ENCODE measurements at regions not wholly inside any gene's neighbourhood (a gene's known extent, or its start where the extent isn't known, plus 50 kb on each side); places are given as distances from the start of the nearest gene placed in this dataset.
"Not testable (repeated sequence)": the region's sequence is repeated elsewhere in the genome, so short reads cannot be mapped to it uniquely, and the experiment has no call there.

DNA sequence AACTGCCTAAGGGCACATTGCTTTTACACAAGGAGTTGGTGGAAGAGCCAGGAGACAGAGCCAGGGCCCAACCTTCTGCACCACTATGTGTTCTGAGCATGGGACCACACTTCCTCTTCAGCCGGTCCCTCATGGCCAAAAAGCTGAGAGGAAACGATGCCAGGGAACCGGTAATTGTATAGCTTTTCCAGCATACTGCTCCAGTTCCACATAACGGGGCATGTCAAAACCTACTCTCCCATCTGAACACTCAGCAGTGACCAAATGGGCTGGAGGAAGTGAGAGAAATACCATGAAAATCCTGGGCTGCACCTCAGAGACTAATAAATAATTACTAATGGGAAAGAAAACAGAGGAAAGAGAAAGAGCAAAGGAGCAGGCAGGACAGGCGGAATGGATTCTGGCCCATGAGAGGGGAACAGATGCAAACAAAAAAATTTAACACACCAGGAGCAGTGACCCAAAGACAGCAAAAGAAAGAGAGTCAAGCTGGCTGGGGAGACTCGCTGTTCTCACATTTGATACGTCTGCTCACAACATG, 52.0 kb upstream of the BMP2 start:
- no peak for DNase-seq (ENCODE audit: low read depth)

DNA sequence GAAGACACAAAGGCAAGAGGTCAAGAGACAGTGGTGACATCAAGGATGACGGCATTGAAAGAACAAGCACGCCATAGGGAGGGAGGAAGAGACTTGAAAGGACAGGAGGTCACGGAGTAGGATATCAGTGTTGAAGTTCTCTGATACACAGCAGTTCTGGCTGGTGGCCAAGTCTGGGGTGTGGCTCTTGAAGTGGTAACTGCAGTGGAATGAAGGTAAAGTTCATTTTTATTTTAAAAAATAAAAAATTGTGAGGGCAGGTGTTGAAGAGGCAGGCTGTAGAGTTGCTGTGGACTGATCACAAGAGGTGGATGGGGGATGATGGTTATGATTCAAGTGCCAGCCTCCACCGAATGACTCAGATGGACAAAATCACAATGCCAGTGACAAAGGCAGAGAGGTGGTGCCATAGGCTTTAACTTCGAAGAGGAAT, 53.2 kb upstream of the BMP2 start:
- no peak for DNase-seq (ENCODE audit: low read depth)

DNA sequence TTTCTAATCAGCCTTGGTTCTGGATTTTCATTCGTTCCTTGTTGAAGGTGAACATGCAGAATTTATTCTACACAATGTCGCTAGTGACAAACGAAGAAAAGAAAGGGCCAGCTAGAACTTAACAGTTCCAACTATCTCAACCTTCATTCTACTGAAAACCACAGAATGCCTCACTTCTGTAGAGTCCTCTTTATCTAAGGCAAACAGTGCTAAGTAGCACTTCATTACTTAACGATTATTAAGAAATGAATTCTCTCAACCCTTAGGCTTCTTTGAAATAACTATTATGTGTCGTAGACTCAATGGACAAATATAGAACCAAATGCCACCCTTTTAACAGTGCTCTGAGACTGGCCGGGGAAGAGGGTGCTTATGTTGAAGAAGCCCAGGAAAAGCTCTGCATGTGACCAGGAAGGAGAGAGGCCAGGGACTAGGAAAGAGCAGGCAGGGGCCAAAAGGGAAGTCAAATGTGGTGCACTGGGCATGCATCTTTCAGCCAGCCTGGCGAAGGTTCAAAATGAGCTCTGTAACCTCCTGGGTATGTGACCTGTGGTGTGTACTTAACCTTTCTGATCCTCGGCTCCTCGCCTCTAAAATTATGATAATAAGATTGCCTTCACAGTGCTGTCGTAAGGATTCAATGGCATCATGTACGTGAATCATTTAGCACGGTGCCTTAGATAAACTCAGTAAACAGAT, 55.4 kb upstream of the BMP2 start:
- DNase-seq (ENCODE audit: low read depth): no peak

DNA sequence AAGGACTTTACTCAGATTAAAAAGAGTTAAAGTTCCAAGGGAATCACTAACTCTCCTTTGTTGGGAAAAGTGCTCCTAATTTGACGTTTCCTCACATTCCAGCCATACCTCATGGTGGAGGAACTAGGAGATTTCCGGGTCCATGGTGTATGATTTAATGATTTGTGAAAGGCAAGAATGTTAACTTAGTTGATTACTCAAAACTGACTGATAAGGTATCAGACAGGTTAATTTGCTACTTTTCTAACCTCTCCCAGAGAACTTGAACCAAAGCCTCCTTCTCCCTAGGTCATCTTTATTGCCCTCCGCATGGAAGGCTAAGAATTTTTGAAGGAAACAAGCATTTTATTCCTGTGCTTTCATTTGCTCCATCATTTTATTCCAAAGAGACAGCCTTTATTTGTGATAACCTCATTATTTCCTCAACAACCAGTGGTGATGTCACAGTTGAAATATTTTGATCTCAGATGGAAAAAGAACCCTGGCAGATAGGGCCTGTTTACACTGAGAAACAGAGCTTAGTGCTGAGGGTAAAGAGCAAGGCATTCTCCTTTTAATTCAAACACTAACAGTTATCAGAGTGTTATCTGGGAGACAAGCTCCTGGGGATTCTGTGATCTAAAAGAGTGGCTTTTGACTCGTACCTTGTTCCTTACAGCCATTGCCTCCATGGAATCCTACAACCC, 57.4 kb upstream of the BMP2 start:
- DNase-seq (ENCODE audit: low read depth): no peak

DNA sequence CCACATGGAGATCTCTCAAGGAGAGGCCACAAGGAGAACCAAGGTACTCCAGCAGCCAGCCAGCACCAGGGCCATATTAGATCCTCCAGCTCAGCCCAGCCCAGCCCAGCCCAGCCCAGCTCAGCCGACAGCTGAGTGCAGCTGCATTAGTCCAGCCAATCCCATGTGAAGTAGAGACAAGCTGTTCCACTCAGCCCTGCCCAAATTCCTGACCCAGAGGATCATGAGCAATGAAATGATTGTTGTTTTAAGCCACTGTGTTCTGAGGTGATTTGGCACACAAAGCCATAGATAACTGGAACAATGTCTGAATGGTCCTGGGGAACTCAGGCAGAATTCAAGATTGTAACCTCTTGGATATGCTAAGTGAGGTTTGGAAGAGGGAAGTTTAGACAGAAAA, 59.5 kb upstream of the BMP2 start:
- DNase-seq (ENCODE audit: low read depth): no peak

DNA sequence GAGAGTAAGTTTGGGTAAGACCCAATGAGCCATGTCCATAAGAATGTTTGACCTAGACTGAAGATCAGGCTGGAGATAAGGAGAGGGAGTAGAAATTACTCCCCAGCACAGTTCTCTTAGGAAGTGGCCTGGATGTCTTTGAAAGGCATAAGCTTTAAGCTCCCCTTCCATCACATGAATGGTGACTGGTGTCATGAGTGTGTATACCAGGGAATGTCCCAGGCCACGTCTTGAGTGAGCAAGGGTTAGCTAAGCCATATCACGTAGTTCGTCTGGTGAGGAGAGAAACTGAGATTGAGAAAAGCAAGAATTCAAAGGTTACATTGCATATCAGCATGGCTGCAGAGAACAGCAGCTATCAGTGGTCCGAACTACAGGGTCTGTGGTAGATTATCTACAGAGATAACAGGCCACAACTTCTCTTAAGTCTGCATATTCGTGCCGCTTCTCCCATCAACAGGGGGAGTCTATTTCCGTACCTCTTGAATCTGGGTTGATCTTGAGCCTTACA, 60.1 kb upstream of the BMP2 start:
- no peak for DNase-seq (ENCODE audit: low read depth)

DNA sequence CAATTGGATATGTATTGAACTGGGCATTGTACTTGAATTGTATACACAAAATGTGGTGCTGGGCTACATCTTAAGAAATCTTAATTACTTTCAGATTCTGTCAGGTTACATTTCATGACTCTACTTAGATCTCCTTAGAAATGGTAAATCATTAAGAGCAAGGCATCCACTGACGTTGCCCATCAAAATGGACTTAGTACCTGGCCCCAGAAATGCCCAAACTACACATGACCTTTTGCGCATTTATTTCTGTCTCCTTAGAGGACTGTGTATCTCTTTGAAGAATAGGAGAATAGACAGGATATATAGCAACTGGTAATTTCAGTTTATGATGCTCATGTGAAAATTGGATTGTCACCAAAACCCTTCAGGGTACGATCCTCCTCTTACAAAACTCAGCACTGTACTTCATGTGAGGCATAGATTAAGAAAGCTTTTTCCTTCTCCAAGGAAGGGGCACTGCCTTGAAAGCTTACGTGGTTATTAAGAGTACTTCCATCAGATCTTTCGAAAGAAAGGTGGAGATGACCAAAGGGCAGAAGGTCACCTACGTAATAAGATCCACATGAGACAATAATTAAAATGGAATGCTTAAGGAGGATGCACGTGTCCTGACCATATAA, 61.4 kb upstream of the BMP2 start:
- no peak for DNase-seq (ENCODE audit: low read depth)

DNA sequence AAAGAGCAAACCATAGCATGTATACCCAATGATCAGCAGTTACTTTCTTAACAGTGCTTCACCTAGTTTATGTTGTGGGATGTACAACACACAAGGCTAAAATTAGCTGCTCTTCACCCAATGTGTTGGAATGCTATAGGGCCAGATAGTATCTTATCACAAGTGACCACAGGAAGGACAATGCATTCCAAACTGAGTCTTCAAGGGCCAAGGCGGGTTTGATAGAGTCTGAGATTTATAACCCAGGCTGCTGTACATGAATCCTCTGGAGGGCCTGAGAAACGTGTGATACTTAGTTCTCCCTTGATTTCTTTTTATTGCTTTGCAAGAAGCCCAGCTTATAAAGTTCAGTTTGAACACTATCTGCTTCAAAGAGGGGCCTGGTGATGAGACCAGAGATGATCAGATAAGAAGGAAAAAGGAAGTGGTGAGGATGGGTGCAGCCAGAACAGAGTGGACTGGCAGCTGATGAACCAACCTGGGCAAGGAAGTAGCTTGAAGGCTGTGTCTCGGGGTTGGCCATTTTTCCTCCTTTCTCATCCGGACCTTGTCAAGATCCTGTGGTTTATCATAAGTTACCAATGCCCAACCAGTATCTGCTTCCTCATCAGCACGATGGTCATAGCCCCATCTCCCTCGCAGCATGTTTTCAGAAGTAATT, 62.2 kb upstream of the BMP2 start:
- DNase-seq (ENCODE audit: low read depth): no peak

DNA sequence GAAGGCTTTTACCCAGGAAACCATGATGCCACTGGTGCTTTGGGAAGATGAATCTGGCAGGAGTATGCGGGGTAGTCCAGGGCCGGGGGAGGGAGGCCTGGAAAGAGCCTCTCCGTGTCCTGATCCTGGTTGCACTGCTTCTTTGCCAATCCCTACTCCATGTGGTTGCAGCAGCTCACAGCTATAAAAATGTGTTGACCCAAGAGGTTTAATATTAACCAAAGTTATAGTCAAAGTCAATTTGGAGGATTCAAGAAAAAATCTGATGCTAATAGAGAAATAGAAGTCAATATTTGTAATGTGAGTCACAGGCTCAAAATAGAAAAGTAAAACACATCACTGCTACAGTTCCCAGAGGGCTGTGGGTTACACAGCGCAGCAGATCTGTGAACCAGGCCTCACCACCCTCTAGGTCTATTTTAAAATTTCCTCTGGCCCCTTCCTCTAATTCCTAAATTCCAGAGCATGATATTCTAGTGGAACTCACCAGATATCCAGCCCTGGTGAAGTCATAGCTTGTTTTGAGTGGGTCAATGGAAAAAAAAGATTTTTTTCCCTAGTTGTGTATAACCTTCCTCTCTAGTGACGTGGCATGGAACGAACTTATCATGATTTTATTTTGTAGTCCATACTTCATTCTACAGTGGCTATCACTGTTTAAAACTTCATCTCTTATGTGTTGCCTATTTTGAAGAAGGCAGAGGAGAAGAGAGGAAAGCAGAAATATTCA, 63.2 kb upstream of the BMP2 start:
- no peak for DNase-seq (ENCODE audit: low read depth)

DNA sequence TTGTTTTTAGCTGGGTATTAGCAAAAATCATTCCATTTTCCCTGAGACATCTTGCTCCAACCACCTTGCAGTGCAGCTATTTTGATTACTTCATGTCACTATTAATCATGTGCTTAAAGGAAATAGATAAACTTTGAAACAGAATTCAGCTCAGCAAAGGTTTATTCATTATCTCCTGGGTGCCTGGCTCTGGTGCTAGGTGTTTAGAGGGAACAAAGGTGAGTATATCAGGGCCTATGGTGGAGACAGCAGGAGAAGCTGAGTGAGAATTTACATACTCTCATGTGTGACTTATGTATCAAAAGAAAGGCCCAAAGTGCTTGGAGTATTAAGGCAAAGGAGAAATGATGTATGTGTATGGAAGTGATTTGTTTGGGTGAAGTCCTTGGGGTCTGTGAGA, 63.8 kb upstream of the BMP2 start:
- DNase-seq (ENCODE audit: low read depth): no peak

DNA sequence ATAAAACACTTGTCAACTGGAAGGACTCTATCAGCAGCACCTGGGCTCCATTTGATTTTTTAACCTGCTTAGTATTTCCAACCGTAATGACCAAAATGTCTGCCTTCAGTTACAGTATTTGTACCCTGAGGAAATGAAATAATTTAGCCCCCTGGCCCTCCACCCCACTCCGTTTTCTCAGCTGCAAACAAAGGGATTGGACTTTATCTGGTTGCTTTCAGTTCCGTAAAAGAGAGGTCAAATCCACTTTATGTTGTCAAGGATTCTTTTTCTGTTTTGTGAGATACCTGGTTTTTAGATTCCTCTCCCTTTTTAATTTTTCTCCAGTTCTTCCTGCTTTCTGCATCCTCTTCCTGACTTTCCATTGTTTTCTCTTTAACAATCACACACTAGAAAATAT, 64.4 kb upstream of the BMP2 start:
- DNase-seq (ENCODE audit: low read depth): no peak

DNA sequence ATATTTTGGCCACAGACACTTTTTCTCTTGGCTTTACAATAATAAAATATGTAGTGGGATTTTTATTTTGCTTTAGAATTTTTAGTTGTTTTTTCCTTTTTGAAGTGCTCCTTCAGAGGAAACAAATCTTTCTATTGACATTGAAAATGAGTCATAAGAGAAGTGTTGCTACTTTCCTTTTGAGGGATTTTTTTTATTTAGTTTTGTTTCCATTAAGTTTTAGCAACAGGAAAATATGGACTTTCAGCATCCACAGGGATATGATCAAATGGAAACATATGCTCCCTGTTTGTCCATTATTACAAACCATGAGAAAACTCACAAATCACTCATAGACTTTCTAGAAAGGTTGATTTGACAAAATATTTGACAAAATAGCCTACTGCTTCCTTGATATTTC, 65.3 kb upstream of the BMP2 start:
- DNase-seq (ENCODE audit: low read depth): no peak

DNA sequence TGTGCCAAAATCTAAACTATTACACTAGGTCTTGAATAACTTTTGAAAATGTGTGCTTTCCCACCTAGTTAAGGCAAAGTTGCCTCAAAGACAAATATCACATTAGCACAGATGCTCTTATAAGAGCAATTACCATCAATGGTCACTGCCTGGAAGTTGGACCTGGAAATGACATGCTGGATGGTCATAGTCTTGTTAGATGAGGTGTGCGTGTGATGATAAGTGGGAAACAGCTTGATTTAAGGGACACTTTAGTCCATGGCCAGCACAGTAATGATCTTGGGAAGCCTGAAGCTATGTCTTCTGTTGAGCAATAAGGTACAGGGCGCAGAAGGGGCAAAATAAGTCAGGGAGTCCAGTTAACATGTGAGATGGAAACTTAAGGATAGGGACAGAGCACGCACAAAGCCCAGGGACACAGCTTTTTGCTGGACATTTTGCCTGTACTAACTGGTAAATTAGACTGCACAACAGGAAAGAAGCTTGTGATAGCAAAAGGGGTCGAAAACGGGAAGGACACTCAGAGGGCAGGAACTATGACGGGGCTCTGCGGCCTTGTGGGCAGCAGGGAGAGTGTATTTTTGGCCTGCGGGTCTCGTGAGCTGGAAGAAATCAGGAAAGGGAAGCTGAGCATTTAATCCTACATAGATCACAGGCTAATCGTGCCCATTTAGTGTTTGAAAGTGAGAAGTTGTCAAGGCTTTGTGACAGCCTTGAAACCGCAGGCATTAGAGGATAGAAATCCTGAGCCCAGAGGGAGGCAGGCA, 66.7 kb upstream of the BMP2 start:
- DNase-seq (ENCODE audit: low read depth): no peak

DNA sequence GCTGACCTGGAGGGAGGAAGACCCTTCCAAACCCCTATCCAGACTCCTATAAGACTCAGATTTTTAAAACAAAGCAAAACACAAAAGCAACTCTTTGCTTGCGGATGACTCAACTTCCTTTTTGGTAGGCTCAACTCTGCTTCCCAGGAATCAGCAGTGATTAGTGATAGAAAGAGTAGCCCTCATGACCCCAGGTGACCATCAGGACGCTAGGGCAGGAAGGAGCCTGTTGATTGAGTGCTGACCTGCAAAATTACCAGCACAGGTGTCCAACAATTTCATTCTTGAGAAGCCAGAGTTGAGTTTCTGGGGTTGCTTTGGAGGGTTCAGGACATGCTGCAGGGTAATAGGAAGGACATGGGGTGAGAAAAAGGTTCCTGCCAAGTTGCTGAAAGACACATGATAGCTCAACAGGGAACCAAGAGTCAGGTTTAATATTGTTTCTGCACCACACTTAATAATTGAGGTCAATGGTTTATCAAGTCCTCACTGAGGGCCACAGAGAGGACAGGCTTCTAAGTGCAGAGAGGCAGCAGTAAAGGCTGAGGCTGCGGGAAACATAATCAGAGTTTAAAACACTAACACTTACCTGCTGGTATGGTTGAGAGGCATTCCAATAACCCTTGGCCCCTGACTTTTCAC, 67.4 kb upstream of the BMP2 start:
- DNase-seq (ENCODE audit: low read depth): no peak

DNA sequence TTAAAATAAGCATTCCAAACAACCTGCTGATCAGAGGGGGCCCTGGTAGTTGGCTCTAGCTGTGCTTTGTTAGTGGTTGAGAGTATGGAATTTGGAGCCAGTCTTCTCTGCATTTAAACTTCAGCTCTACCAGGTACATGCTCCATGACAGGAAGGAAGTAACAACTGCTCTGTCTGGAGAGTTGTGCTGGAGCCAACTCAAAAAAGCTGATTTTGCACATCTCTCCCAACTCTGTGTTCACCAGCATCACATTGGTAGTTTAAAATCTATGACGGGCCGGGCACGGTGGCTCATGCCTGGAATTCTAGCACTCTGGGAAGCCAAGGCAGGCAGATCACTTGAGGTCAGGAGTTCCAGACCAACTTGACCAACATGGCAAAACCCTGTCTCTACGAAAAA, 68.8 kb upstream of the BMP2 start:
- no peak for DNase-seq (ENCODE audit: low read depth)

DNA sequence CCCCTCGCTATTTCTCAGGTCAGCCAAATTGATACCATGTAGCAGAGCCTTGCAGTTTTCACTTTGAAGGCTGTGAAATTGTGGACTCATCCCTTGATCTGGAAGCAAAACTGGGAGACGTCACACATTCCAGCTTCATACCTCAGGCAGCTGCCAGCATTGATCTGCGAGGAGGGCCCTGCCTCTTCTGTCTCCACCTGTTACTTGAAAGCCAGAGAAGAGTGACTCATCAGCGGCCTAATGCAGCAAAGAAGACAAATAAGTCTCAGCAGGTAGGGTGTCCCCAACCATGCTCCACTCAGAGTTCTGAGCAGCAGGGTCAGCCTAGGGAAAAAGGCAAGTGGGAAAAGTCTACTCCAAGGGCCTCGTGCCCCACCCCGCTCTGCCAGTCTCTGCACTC, 69.4 kb upstream of the BMP2 start:
- no peak for DNase-seq (ENCODE audit: low read depth)

DNA sequence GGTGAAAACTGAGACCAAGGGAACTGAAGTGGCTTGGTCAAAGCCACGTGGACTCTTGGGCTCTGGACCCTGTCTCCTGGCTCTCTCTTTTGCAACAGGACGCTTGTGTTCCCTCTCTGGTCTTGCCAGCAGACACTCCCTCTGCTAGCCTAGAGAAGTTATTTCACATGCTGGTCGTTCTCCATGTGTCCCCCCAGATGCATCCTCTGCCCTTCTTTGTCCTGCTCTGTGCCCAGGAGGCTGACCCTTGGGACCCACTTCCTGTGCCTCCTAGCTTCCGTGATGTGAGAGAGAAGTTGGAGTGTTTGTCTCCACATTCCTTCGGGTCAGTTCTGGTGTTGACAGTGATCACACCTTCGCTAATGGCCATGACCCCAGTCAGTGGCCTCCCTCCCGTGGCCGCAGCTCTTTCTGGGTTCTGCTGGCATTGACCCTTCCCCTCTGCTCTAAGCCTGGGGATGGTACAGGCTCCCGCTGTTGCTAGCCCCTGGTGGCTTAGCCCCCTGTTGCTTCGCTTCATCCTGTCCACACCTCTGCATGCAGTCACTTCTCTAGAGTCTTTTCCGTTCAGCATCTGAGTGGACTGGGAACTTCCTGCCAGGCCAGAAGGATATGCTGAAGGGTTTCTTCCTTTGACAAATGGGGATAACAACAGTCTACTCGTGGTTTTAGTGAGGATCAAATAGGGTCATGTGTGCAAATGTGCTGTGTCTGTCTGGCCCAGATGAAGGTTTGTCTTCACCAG, 70.1 kb upstream of the BMP2 start:
- no peak for DNase-seq (ENCODE audit: low read depth)

DNA sequence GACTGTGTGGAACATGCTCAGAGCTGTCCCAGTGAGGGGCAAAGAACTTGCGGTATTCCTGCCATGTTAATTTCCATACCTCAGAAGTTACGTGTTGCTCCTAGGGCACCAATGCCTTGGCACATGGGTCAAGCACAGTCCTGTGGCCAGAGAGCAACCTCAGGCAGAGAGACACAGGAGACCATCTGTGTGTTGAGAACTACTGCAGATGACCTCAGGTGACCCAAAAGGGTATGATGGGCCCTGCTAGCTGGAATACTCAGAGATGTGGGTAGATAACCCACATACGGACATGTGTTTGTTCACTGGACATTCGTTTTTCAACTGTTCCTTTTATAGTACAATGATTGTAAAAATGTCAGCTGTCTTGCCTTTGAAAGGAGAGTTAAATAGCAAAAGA, 71.5 kb upstream of the BMP2 start:
- no peak for DNase-seq (ENCODE audit: low read depth)

DNA sequence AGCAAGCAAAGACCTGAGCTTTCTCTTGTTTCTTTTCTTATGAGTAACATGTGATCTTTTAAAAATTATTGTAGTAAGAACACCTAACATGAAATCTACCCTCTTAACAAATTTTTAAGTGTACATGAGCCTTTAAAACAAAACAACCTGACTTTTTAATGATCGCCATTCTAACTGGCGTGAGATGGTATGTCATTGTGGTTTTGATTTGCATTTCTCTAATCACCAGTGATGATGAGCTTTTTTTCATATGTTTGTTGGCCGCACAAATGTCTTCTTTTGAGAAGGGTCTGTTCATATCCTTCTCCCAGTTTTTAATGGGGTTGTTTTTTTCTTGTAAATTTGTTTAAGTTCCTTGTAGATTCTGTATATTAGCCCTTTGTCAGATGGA, 73.7 kb upstream of the BMP2 start:
- DNase-seq (ENCODE audit: low read depth): not testable (repeated sequence)

All from non-pigmented ciliary epithelial cell (primary cell).